ENCODE measurements at regions not wholly inside any gene's neighbourhood (a gene's known extent, or its start where the extent isn't known, plus 50 kb on each side); places are given as distances from the start of the nearest gene placed in this dataset.
A peak's percentile ranks its signal among the peaks of the same experiment; 100 is the strongest.

DNA sequence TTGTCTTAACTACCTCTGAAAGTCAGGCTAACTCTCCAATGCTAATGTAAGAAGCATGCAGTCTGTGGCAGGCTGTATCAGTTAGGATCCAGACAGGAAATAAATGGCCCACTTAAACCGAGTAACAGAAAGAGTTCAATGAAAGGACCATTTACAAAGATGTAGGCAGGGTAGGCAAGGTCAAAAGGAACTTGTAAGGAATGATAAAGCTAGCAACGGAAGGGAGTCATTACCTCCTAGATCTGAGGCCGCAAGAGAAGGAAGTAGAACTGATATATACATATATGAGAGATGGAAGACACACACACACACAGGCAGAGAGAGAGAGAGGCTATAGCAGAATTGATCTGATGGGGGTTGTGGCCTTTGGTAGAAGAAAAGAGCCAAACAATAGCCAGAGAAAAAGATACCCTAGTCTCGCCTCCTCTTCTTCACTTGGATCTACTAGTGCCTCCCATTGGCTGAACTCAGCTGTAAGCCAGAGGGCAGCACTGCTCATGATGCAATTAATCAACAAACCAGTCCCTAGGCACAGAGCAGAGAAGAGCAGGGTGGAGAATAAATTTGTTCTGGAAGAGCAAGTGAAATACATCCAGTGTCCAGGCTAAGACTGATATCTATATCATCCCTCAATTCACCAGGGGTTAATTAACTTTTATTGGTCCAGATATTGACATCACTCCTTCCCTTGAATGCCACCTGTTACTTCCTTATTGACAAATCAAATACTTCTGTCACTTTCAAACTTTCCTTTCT, 91.2 kb downstream of the LSMEM1 start:
- ATAC-seq (no peak), DNase-seq (ENCODE audit: low read depth, low spot score) (no peak)
- TF ChIP-seq, protein P1, sequence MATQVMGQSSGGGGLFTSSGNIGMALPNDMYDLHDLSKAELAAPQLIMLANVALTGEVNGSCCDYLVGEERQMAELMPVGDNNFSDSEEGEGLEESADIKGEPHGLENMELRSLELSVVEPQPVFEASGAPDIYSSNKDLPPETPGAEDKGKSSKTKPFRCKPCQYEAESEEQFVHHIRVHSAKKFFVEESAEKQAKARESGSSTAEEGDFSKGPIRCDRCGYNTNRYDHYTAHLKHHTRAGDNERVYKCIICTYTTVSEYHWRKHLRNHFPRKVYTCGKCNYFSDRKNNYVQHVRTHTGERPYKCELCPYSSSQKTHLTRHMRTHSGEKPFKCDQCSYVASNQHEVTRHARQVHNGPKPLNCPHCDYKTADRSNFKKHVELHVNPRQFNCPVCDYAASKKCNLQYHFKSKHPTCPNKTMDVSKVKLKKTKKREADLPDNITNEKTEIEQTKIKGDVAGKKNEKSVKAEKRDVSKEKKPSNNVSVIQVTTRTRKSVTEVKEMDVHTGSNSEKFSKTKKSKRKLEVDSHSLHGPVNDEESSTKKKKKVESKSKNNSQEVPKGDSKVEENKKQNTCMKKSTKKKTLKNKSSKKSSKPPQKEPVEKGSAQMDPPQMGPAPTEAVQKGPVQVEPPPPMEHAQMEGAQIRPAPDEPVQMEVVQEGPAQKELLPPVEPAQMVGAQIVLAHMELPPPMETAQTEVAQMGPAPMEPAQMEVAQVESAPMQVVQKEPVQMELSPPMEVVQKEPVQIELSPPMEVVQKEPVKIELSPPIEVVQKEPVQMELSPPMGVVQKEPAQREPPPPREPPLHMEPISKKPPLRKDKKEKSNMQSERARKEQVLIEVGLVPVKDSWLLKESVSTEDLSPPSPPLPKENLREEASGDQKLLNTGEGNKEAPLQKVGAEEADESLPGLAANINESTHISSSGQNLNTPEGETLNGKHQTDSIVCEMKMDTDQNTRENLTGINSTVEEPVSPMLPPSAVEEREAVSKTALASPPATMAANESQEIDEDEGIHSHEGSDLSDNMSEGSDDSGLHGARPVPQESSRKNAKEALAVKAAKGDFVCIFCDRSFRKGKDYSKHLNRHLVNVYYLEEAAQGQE (IDR thresholded peaks at IDR 0.05; ENCODE audit: insufficient read depth in 1 of 2, low read depth in 2 of 2, low read length in 1 of 2): no peak
- TF ChIP-seq, protein P2, sequence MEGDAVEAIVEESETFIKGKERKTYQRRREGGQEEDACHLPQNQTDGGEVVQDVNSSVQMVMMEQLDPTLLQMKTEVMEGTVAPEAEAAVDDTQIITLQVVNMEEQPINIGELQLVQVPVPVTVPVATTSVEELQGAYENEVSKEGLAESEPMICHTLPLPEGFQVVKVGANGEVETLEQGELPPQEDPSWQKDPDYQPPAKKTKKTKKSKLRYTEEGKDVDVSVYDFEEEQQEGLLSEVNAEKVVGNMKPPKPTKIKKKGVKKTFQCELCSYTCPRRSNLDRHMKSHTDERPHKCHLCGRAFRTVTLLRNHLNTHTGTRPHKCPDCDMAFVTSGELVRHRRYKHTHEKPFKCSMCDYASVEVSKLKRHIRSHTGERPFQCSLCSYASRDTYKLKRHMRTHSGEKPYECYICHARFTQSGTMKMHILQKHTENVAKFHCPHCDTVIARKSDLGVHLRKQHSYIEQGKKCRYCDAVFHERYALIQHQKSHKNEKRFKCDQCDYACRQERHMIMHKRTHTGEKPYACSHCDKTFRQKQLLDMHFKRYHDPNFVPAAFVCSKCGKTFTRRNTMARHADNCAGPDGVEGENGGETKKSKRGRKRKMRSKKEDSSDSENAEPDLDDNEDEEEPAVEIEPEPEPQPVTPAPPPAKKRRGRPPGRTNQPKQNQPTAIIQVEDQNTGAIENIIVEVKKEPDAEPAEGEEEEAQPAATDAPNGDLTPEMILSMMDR (IDR thresholded peaks at IDR 0.05): peak; percentile 30
- no peaks in the 10 kb centered on the region; the same call in 1 of the 2 replicates for H3K27me3 ChIP-seq (ENCODE audit: control insufficient read depth, insufficient read depth, low read length)
- BruUV-seq (replicated peaks): no TSS peak
- H3K4me3 ChIP-seq (ENCODE audit: low read depth in 2 of 2, low read length in 2 of 2): no peak overlapping the region
- no peaks in the 10 kb centered on the region for H3K9me3 ChIP-seq (ENCODE audit: control insufficient read depth, insufficient read depth, low read depth, low read length)
- H3K4me1 ChIP-seq (ENCODE audit: control insufficient read depth, insufficient read depth, low read length): no peaks in the 10 kb centered on the region
- ChIA-PET CTCF (interaction anchor here (0.7 kb wide), 1 partner anchor 433 kb away, joined by 3 read pairs; no protein-coding TSS in a partner anchor), POLR2A (no interaction called here)
- no peaks in the 10 kb centered on the region for H3K36me3 ChIP-seq (ENCODE audit: control insufficient read depth, insufficient read depth, low read length)
- H3K27ac ChIP-seq (ENCODE audit: low read length): no peak overlapping the region
- intact Hi-C loops (cut with micrococcal nuclease; ENCODE audit: unreplicated experiment): no loop called here
- in situ Hi-C loops (cut with HindIII; ENCODE audit: low pct_unique_long_range_greater_than_20kb, low sequenced_read_pairs): no loop called here

GRCh38 chr7:112572669-112573301, 92.0 kb downstream of the LSMEM1 start:
- H3K27ac ChIP-seq (ENCODE audit: low read length): no peak overlapping the region
- TF ChIP-seq, protein P2 (IDR thresholded peaks at IDR 0.05): no peak
- TF ChIP-seq, protein P1 (IDR thresholded peaks at IDR 0.05; ENCODE audit: insufficient read depth in 1 of 2, low read depth in 2 of 2, low read length in 1 of 2): no peak
- TF ChIP-seq SIN3A (IDR thresholded peaks at IDR 0.05; ENCODE audit: borderline replicate concordance, insufficient read depth, low read depth, low read length): no peak
- no peak for TF ChIP-seq TCF7L2 (IDR thresholded peaks at IDR 0.05; ENCODE audit: low read depth, low read length)
- no peak for TF ChIP-seq POLR2AphosphoS5 (IDR thresholded peaks at IDR 0.05; ENCODE audit: low read depth, low read length)
- no peaks in the 10 kb centered on the region for H3K4me1 ChIP-seq (ENCODE audit: control insufficient read depth, insufficient read depth, low read length)
- ChIA-PET POLR2A (no interaction called here), CTCF (no interaction called here)
- ATAC-seq (no peak), DNase-seq (ENCODE audit: low read depth, low spot score) (no peak)
- no peaks in the 10 kb centered on the region for H3K36me3 ChIP-seq (ENCODE audit: control insufficient read depth, insufficient read depth, low read length)
- intact Hi-C loops (cut with micrococcal nuclease; ENCODE audit: unreplicated experiment): no loop called here
- no peaks in the 10 kb centered on the region for H3K9me3 ChIP-seq (ENCODE audit: control insufficient read depth, insufficient read depth, low read depth, low read length)
- BruUV-seq (replicated peaks): no TSS peak
- no peaks in the 10 kb centered on the region; the same call in 1 of the 2 replicates for H3K27me3 ChIP-seq (ENCODE audit: control insufficient read depth, insufficient read depth, low read length)
- no peak overlapping the region for H3K4me3 ChIP-seq (ENCODE audit: low read depth in 2 of 2, low read length in 2 of 2)
- in situ Hi-C loops (cut with HindIII; ENCODE audit: low pct_unique_long_range_greater_than_20kb, low sequenced_read_pairs): no loop called here

All from Panc1 (cell line).